ENCODE measurements at regions not wholly inside any gene's neighbourhood (a gene's known extent, or its start where the extent isn't known, plus 50 kb on each side); places are given as distances from the start of the nearest gene placed in this dataset.

GRCh38 chr14:84704601-84705000, 825.3 kb upstream of the FLRT2 start:
- H3K36me3 ChIP-seq (ENCODE audit: control insufficient read depth in 2 of 2, insufficient read depth in 1 of 2, low read length in 2 of 2), result no peaks in the 10 kb centered on the region
- no peak overlapping the region for H3K27ac ChIP-seq (ENCODE audit: extremely low read depth, low read depth, low read length)
- TF ChIP-seq OSR2 (tag by site-specific recombination; IDR thresholded peaks at IDR 0.05), result no peak
- no peak for TF ChIP-seq ZNF473 (tag by site-specific recombination; IDR thresholded peaks at IDR 0.05)
- TF ChIP-seq ZNF501 (tag by site-specific recombination; IDR thresholded peaks at IDR 0.05), result no peak
- no peak for TF ChIP-seq RBAK (tag by site-specific recombination; IDR thresholded peaks at IDR 0.05)
- H3K4me3 ChIP-seq (ENCODE audit: low read depth, low read length), result no peak overlapping the region
- no peaks in the 10 kb centered on the region for H3K4me1 ChIP-seq (ENCODE audit: control insufficient read depth, insufficient read depth, low read length)
- POLR2A ChIA-PET, result no interaction called here
- CTCF ChIA-PET, result no interaction called here
- H3K9me3 ChIP-seq (ENCODE audit: control insufficient read depth, insufficient read depth, low read depth, low read length), result no peaks in the 10 kb centered on the region

GRCh38 chr14:84707830-84708229, 822.1 kb upstream of the FLRT2 start:
- ChIA-PET POLR2A (no interaction called here), CTCF (no interaction called here)
- no peak for TF ChIP-seq ZNF211 (tag by site-specific recombination; IDR thresholded peaks at IDR 0.05; ENCODE audit: low read depth)
- TF ChIP-seq ZSCAN16 (tag by site-specific recombination; IDR thresholded peaks at IDR 0.05), result no peak
- no peak for TF ChIP-seq ZSCAN5A (tag by site-specific recombination; IDR thresholded peaks at IDR 0.05)
- TF ChIP-seq BCL6B (tag by site-specific recombination; IDR thresholded peaks at IDR 0.05), result no peak
- no peak for TF ChIP-seq ZBTB1 (tag by site-specific recombination; IDR thresholded peaks at IDR 0.05)
- no peak for TF ChIP-seq TRIM28 (IDR thresholded peaks at IDR 0.05; ENCODE audit: borderline replicate concordance, low read length)
- TF ChIP-seq ZNF274 (IDR thresholded peaks at IDR 0.05; ENCODE audit: low read length), result no peak
- TF ChIP-seq ZNF274 (tag by site-specific recombination; IDR thresholded peaks at IDR 0.05; ENCODE audit: borderline replicate concordance), result no peak
- no peak for TF ChIP-seq ZNF157 (tag by site-specific recombination; IDR thresholded peaks at IDR 0.05)
- no peak for TF ChIP-seq ZNF423 (tag by site-specific recombination; IDR thresholded peaks at IDR 0.05)
- TF ChIP-seq ZFP41 (tag by site-specific recombination; IDR thresholded peaks at IDR 0.05; ENCODE audit: borderline replicate concordance), result no peak
- no peak for TF ChIP-seq PRDM4 (tag by site-specific recombination; IDR thresholded peaks at IDR 0.05)
- no peak for TF ChIP-seq GLIS1 (tag by site-specific recombination; IDR thresholded peaks at IDR 0.05)
- TF ChIP-seq ZNF184 (tag by site-specific recombination; IDR thresholded peaks at IDR 0.05), result no peak
- TF ChIP-seq ZNF571 (tag by site-specific recombination; IDR thresholded peaks at IDR 0.05), result no peak
- TF ChIP-seq PBX3 (CRISPR knock-in tag; IDR thresholded peaks at IDR 0.05), result no peak
- TF ChIP-seq ZNF837 (tag by site-specific recombination; IDR thresholded peaks at IDR 0.05), result no peak
- Histone ChIP-seq H3K36me3 (ENCODE audit: control insufficient read depth in 2 of 2, insufficient read depth in 1 of 2, low read length in 2 of 2) (no peaks in the 10 kb centered on the region), H3K9me3 (ENCODE audit: control insufficient read depth, insufficient read depth, low read depth, low read length) (no peaks in the 10 kb centered on the region), H3K27ac (ENCODE audit: extremely low read depth, low read depth, low read length) (no peak overlapping the region), H3K4me1 (ENCODE audit: control insufficient read depth, insufficient read depth, low read length) (no peaks in the 10 kb centered on the region), H3K4me3 (ENCODE audit: low read depth, low read length) (no peak overlapping the region)
